ENCODE measurements at regions not wholly inside any gene's neighbourhood (a gene's known extent, or its start where the extent isn't known, plus 50 kb on each side); places are given as distances from the start of the nearest gene placed in this dataset.

GRCh38 chr7:98500764-98501163 lies 99.9 kb upstream of the BAIAP2L1 start:
- TF ChIP-seq CTCF (IDR thresholded peaks at IDR 0.05) (no peak), POLR2A (IDR thresholded peaks at IDR 0.05) (no peak)

Data from Peyer's patch (tissue), 4 donors.